NCI-H2107 (cell line): ENCODE measurements at regions not wholly inside any gene's neighbourhood (a gene's known extent, or its start where the extent isn't known, plus 50 kb on each side); places are given as distances from the start of the nearest gene placed in this dataset.
A peak's percentile ranks its signal among the peaks of the same experiment; 100 is the strongest.

ENCODE experiments used
- DNase-seq: peaks from one replicate; lab custom pipeline; 2025; lab: John Stamatoyannopoulos, UW

GRCh38 chr3:178152988-178153387, 383.2 kb upstream of the KCNMB2 start:
- DNase-seq = no peak

- DNase-seq = no peak
Observed at GRCh38 chr3:178155521-178155920, 380.7 kb upstream of the KCNMB2 start.

DNA sequence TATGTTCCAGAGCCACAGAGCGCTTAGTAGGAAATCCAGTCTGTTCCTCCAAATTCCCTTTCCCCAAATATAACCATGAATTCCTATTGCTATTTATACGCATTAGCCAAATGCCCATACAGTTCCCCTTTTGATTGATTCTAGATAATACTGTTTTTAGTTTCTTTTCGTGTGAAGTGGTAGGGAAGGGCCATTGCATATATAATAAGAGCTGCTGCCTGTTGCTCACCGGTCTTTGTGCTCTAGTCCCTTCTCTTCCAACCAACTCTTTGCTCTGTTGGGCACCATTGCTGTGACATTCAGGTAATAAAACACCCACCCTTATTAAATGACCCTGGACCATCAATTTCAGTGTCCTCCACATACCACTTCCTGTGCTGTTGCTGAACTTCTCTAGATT, 379.9 kb upstream of the KCNMB2 start:
- no peak for DNase-seq

- no peak for DNase-seq
Observed at GRCh38 chr3:178159691-178160220, 376.5 kb upstream of the KCNMB2 start.

DNA sequence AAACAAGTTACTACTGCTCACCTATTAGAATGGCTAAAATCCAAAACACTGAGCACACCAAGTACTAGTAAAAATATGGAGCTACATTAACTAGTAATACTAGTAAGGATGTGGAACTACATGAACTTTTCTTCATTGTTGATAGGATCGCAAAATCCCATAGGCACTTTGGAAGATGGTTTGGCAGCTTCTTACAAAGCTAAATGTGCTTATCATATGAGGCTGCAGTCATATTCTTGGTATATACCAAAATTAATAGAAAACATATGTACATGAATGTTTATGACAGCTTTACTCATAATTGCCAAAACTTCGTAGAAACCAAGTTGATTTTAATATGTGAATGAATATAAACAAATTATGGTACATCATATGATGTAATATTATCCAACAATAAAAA, 366.8 kb upstream of the KCNMB2 start:
- no peak for DNase-seq

DNA sequence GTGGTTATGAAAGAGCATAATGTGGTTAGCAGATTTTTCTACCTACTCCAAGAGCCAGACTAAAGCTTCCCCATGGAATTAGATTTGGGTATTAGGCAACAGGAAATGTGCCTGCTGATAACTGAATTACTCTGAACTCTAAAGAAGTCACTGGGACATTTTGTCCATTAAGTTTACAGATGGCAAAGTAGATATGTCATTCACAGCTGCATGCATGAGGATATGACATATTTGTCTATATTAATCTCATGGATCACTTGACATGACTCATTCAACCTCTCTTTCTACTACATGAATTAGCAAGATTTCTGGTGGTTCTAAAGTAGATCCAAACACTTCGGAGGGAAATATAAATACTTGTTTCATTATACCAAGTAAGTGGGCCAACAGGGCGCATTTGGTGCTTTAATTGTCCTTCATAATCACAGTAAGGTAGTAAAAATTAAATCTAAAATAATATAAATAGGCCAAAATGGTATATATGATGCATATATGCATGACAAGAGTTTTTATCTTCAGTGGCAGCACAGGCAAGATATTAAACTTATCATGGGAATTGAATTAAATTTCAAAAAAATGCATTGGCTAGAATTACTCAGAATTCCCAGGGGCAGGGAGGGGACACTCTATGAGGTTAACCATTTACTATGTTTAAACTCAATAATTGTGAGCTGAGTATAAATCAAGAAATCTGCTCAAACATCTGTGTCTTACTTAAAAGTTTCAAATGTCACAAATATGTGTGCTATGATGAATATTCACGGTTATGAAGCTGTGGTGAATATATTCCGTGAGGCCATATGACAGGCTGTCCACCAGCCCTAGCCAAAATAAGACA, 365.3 kb upstream of the KCNMB2 start:
- DNase-seq = peak; percentile 37

- no peak for DNase-seq
Observed at GRCh38 chr3:178172121-178172520, 364.1 kb upstream of the KCNMB2 start.

DNA sequence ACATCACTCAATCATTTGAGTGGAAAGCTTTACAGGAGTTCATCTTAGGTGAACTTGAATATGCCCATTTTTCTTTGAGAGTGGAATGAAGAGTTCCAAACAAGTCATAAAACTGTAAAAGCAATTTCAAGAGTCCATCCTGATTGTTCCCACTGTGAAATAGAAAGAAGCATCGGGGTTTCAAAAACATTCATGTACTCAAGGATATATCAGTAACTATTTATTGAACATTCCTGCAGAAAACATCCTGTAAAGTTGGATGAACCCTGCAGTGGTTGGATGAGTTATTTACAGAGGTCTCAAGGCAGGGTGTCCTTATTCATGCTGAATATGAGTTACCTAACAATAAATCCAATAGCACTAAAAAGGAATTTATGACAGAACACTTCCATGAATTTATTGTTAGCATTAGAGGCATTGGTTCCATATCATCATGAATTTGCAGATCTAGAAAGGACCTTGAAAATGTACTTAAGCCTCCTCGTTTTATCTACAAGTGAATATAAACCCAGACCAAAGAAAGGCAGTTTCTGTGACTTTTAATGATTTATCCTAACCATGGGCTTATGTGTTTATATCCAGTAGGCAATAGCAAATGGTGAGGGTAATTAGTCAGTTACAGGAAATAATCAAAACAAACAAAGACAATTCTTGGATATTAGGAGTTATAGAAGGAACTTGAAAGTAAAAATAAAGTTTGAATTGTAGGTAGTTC, 361.9 kb upstream of the KCNMB2 start:
- no peak for DNase-seq

DNA sequence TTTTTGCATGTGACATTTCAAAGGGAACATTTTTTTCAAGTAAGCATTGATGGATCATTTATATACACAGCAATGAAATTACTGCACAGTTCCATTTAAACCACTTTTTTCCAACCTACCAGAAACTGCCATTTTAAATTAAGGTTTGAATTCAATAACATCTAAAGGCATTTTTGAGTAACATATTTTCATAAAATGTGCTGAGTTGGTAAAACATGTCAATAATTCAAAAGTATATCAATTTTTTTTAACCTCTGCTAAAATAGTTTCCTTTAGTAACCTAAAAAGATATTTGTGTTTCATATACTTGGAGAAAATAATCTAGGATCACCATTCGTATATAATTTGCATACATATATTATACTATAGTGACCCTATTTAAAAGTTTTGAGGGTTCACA, 355.1 kb upstream of the KCNMB2 start:
- DNase-seq = no peak

DNA sequence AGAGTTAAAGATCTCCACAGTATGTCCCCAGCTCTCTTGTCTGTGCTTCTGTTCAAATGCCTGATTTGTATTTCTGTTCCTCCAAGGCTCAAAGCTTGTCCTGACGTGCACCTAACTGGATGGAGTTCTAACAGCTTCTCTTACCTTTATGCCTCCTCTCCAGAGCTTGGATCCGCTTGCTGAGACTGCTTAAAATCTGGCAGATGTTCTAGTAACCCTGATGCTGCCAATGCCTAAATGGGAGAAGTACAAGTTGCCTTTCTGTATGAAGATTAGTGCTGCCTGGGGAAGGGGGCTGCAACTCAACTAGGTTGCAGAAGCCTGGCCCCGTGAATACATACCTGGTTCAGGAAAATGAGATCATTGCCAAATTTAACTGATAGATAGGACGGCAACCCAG, 354.5 kb upstream of the KCNMB2 start:
- DNase-seq = no peak

GRCh38 chr3:178182337-178182779, 353.9 kb upstream of the KCNMB2 start:
- no peak for DNase-seq

GRCh38 chr3:178184833-178185232, 351.4 kb upstream of the KCNMB2 start:
- no peak for DNase-seq

GRCh38 chr3:178186666-178187065, 349.6 kb upstream of the KCNMB2 start:
- DNase-seq = no peak

- no peak for DNase-seq
Observed at GRCh38 chr3:178189854-178190253, 346.4 kb upstream of the KCNMB2 start.

DNA sequence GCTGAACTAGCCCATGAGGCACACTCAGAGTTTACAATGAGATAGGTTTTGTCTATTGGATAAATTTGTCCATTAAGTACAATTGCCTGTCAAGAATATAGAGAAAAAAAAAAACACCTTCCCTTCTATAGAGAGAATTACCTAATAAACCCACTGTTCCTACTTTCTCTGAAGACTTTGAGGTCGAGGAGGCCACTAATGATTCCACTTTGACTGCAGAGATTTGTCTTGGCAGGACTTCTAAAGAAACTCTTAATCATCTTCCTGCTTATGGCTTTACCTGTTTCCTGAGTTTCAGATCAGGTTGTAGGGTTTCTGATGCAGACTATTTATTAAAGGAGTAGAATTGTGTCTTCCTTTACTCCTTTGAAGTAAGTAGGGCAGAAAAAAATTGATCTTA, 342.4 kb upstream of the KCNMB2 start:
- no peak for DNase-seq

DNA sequence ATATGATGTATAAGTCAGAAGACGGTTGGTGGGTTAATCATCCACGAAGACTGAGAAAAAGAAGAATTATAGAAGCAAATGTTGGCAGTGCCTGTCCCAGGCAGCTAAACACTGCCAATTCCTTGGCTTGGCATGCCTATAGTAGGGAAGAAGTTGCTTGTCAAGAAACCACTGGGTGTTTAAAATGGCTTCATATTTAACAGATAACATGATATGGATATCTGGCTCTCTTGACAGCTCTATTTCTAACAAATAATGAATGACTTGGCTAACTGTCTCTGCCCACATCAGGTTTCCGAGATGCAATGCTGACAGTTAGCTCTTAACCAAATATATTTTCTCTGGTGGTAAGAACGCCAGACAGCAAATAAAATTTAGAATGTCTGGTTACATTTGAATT, 341.7 kb upstream of the KCNMB2 start:
- no peak for DNase-seq

DNA sequence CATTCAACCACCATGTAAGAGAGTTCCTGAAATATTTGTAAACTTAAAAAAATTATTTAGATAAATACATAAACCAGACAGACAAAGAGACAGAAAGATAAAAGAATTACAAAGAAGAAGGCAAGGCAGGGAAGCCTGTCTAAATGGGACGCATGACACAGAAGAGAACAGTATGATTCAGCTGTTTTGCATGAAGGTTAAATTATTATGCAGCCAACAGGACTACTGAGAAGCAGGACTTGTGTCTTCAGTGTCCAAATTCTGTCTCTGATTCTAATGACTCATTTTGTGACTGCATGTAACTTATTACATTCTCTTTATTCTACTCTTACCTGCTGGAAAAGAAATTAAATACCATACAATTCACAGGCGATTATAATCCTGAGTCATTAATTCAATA, 340.4 kb upstream of the KCNMB2 start:
- no peak for DNase-seq

DNA sequence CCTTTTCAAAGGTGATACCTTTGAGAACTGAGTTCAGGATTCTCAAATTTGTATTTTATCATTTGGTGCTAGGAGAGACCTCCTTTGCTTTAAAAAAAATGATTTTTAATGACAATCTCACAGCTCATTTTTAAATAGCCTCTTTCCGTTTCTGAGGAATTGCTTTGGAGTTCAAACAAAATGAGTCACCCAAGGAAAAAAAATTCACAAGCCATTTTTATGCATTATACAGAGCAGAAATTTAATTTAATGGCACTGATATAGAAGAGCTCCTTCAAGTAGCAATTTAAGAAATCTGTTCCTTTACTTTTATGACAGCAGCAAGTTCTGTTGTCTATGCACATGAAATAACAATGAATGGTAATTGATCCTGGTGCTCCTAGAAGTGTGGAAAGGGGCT, 337.9 kb upstream of the KCNMB2 start:
- no peak for DNase-seq

- no peak for DNase-seq
Observed at GRCh38 chr3:178200316-178200715, 335.9 kb upstream of the KCNMB2 start.

DNA sequence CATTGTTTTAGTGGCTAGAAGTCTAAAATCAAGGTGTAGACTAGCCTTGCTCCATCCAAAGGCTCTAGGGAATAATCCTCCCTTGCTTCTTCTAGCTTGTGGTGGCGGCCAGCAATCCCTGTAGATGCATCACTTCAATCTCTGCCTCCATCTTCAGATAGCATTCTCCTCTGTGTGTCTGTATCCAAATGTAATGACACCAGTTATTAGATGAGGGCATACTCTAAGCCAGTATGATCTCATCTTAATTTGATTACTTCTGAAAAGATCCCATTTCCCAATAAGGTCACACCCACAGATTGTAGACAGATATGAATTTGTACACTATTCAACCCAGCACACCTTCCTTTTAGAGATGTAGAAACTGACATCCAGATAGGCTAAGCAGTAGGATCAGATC, 334.5 kb upstream of the KCNMB2 start:
- DNase-seq = no peak

DNA sequence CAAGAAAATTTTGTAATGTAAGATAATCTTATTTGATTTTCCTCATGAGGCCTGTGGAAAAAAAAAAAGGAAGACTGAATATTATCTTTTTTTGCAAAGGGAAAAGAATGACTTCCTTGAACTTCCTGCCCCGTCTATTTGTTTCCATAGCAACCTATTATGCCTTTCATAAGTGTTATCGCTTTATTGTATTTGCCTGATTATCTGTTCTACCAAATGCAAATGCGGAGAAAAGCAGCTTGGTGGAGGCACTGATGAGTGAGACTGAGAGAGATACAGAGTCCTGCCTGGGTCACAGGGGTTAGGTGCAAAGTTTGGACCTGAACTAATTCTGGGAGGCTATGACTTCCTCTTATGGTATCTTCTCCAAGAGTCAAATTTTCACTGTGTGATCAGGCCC, 334.0 kb upstream of the KCNMB2 start:
- DNase-seq = no peak

- no peak for DNase-seq
Observed at GRCh38 chr3:178203165-178203564, 333.1 kb upstream of the KCNMB2 start.

- DNase-seq = no peak
Observed at GRCh38 chr3:178203650-178204049, 332.6 kb upstream of the KCNMB2 start.
